ENCODE measurements at regions not wholly inside any gene's neighbourhood (a gene's known extent, or its start where the extent isn't known, plus 50 kb on each side); places are given as distances from the start of the nearest gene placed in this dataset.
"Not testable (repeated sequence)": the region's sequence is repeated elsewhere in the genome, so short reads cannot be mapped to it uniquely, and the experiment has no call there.

GRCh38 chr4:187393531-187394344 is 601.8 kb upstream of the ZFP42 start:
- TF ChIP-seq CTCF (IDR thresholded peaks at IDR 0.05; ENCODE audit: insufficient read depth, low read length, poor library complexity, severe bottlenecking): no peak
- H3K27me3 ChIP-seq (replicated peaks; ENCODE audit: control insufficient read depth, insufficient read depth, low read length): no peaks in the 10 kb centered on the region
- no peak for DNase-seq (ENCODE audit: extremely low read depth, insufficient read length)

GRCh38 chr4:187396106-187396505 is 599.5 kb upstream of the ZFP42 start:
- no peaks in the 10 kb centered on the region for H3K36me3 ChIP-seq (ENCODE audit: control insufficient read depth, insufficient read depth, low read length)
- DNase-seq (ENCODE audit: extremely low read depth, insufficient read length): no peak
- no peak overlapping the region for H3K4me3 ChIP-seq (replicated peaks; ENCODE audit: low read depth, low read length)
- no peaks in the 10 kb centered on the region for H3K27me3 ChIP-seq (replicated peaks; ENCODE audit: control insufficient read depth, insufficient read depth, low read length)
- TF ChIP-seq CTCF (IDR thresholded peaks at IDR 0.05; ENCODE audit: insufficient read depth, low read length, poor library complexity, severe bottlenecking): no peak

More at GRCh38 chr4:187393531-187394344, 601.8 kb upstream of the ZFP42 start:
- H3K36me3 ChIP-seq (ENCODE audit: control insufficient read depth, insufficient read depth, low read length): no peaks in the 10 kb centered on the region
- H3K4me3 ChIP-seq (replicated peaks; ENCODE audit: low read depth, low read length): no peak overlapping the region

- not testable (repeated sequence) for H3K36me3 ChIP-seq (ENCODE audit: control insufficient read depth, insufficient read depth, low read length); DNase-seq (ENCODE audit: extremely low read depth, insufficient read length); H3K4me3 ChIP-seq (replicated peaks; ENCODE audit: low read depth, low read length); H3K27me3 ChIP-seq (replicated peaks; ENCODE audit: control insufficient read depth, insufficient read depth, low read length)
These were observed 587.1 kb upstream of the ZFP42 start for GRCh38 chr4:187408447-187408846.

- DNase-seq (ENCODE audit: extremely low read depth, insufficient read length): no peak
- H3K36me3 ChIP-seq (ENCODE audit: control insufficient read depth, insufficient read depth, low read length): no peaks in the 10 kb centered on the region
- TF ChIP-seq CTCF (IDR thresholded peaks at IDR 0.05; ENCODE audit: insufficient read depth, low read length, poor library complexity, severe bottlenecking): no peak
- no peaks in the 10 kb centered on the region for H3K27me3 ChIP-seq (replicated peaks; ENCODE audit: control insufficient read depth, insufficient read depth, low read length)
- no peak overlapping the region for H3K4me3 ChIP-seq (replicated peaks; ENCODE audit: low read depth, low read length)
These were observed 581.8 kb upstream of the ZFP42 start for GRCh38 chr4:187413564-187414358.

- TF ChIP-seq CTCF (IDR thresholded peaks at IDR 0.05; ENCODE audit: insufficient read depth, low read length, poor library complexity, severe bottlenecking): no peak
- H3K27me3 ChIP-seq (replicated peaks; ENCODE audit: control insufficient read depth, insufficient read depth, low read length): no peaks in the 10 kb centered on the region
- no peak overlapping the region for H3K4me3 ChIP-seq (replicated peaks; ENCODE audit: low read depth, low read length)
- H3K36me3 ChIP-seq (ENCODE audit: control insufficient read depth, insufficient read depth, low read length): no peaks in the 10 kb centered on the region
- DNase-seq (ENCODE audit: extremely low read depth, insufficient read length): no peak
These were observed 580.9 kb upstream of the ZFP42 start for GRCh38 chr4:187414716-187415115.

DNA sequence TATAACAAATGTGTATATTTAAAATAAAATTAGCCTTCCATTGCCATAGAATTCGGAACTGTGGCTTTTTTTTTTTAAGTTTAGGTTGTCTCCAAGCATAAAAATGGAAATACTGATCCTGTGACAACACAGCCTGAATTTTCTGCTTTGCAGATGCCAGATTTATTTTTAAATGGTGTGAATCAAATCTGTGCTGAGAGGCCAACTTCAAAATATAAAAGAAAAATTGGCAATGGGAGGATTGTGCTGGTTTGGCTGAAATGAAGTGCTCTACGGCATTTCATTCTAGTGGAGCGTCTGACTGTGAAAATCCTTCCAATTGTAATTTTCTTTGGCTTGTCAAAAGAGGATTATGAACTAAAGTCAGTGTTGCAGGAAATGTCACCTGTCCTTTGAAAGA is 580.3 kb upstream of the ZFP42 start:
- DNase-seq (ENCODE audit: extremely low read depth, insufficient read length): no peak
- no peaks in the 10 kb centered on the region for H3K36me3 ChIP-seq (ENCODE audit: control insufficient read depth, insufficient read depth, low read length)
- H3K27me3 ChIP-seq (replicated peaks; ENCODE audit: control insufficient read depth, insufficient read depth, low read length): no peaks in the 10 kb centered on the region
- no peak for TF ChIP-seq CTCF (IDR thresholded peaks at IDR 0.05; ENCODE audit: insufficient read depth, low read length, poor library complexity, severe bottlenecking)
- H3K4me3 ChIP-seq (replicated peaks; ENCODE audit: low read depth, low read length): no peak overlapping the region

Measured in GM06990 (cell line).